GM18907 (cell line): ENCODE measurements at regions not wholly inside any gene's neighbourhood (a gene's known extent, or its start where the extent isn't known, plus 50 kb on each side); places are given as distances from the start of the nearest gene placed in this dataset.

Experiments used
- ATAC-seq: cut with Tn5 transposase; IDR thresholded peaks from one replicate; pipeline ENCODE4 v1.9.1; 2021; ENCODE audit warnings: mild to moderate bottlenecking, moderate library complexity; ENCODE audit not compliant: unreplicated experiment

DNA sequence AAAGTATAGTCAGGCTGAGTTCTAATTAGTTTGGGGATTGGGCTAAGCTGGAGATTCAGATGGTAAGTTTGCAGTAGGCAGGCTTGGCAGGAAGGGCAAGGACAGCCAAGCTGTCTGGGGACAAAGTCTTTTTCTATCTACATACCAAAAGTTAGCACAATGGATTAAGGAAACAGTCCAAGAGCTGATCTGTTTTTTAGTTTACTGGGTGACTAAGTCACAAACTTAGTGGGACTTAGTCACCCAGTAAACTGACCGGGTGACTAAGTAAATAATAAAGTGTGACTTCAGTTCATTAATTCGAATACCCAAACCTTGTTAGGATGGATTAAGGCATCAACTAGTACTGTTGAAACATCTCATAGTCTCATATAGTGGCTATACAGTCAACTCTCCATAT lies 1386.0 kb upstream of the CELF4 start:
- no peak for ATAC-seq

DNA sequence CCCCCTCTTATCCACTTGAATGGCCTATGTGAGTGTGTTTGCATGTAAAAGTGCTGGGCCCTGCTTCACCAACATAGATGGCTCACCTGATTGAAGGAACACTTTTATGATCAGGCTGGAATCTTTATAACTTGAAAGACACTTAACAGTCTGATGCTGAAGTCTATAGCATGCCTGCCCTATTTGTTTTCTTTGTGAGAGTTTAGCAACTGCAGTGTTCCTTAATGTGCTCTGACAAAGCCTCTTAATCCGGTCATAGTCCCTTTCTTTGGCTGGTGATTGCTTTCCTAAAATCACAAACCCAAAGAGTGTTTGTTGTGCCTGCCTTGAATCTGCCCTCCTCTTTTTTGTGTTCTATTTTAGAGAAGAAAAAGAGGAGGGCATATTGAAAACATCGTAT lies 1382.8 kb upstream of the CELF4 start:
- ATAC-seq, result no peak

DNA sequence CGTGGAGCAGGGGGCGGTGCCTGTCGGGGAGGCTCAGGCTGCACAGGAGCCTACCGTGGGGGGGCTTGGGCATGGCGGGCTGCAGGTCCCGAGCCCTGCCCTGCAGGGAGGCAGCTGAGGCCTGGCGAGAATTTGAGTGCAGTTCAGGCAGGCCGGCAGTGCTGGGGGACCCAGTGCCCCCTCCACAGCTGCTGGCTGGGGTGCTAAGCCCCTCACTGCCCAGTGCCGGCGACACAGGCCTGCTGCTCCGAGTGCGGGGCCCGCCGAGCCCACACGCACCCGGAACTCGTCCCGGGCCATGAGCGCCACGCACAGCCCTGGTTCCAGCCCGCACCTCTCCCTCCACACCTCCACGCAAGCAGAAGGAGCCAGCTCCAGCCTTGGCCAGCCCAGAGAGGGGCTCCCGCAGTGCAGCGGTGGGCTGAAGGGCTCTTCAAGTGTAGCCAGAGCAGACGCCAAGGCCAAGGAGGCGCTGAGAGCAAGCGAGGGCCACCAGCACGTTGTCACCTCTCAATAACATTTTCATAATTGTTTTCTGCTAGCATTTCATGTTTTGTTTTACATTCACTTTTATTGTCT lies 1378.9 kb upstream of the CELF4 start:
- no peak for ATAC-seq

DNA sequence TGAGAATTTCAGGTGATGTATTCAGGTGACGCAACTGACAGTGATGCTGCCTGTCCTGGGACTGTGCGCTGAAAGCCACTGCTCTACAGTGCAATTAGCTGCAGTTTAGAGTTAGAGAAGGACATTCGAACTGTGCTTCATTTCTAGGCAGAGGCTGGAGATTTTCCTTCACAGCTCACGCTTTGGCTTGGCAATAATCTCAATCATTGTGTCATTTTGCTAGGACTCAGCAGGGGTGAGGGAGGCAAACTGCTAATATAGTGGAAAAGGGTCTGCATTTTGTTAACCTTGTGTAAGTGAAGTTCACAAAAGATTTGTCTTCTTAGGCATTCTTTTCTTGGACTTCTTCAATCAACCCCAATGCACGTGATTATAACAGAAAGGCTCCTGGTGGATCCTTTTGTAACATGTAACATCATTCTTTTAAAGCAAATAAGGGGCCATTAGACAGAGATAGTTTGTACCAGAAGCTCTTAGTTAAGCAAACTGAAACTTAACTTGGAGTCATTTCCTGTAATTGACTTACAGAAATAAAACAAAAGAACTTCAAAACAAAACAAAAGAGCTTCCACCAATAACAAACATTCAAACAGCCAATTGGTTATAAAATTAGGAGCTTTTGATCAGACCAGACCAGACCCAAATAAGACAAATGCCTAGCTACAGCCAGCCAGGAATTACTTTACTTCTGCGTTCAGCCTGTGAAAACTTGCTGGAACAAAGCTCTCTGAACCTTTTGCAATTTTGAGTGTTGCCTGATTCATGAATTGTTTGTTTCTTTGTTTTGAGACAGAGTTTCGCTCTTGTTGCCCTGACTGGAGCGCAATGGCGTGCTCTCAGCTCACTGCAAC lies 1376.3 kb upstream of the CELF4 start:
- peak; percentile 6 for ATAC-seq

DNA sequence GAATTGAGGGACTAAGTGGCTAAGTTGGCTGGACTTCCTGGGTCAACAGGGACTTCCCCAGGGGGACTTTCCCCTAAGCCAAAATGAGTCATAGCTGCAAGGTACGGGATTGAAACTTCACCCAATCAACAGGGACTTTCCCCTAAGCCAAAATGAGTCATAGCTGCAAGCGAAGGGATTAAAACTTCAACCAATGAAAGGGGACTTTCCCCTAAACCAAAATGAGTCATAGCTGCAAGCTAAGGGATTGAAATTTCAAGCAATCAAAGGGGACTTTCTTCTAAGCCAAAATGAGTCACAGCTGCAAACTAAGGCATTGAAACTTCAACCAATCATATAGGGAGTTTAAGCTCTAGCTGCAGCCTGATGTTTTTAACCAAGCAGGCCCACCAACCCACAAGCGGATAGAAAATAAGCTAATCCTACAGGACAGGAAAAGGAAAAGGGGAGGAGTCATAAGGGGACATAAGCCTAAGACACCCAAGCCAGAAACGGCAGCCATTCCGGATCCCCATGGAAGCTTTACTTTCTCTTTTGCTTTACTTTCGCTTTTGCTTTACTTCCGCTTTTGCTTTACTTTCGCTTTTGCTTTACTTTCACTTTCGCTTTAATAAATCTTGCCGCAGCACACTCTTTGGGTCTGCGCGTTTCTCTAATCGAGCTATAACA lies 1375.4 kb upstream of the CELF4 start:
- ATAC-seq, result peak; percentile 82

DNA sequence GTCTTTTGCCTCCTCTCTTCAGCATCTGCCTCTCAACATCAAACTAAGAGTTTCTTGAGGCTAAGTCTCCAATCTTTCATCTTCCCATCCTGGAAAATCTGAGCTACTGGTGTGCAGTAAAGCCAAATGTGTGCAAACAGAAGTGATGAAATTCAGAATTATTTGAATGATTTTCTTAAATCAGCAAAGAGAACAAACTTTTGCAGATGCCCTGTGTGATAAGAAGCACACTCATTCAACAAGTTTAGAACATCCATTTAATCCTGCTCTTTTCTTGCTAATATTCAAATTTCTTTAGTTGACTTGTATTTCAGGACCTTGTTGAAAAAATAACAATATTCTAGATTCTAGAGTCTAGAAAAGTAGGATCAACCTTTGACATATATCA lies 1374.9 kb upstream of the CELF4 start:
- peak; percentile 40 for ATAC-seq

DNA sequence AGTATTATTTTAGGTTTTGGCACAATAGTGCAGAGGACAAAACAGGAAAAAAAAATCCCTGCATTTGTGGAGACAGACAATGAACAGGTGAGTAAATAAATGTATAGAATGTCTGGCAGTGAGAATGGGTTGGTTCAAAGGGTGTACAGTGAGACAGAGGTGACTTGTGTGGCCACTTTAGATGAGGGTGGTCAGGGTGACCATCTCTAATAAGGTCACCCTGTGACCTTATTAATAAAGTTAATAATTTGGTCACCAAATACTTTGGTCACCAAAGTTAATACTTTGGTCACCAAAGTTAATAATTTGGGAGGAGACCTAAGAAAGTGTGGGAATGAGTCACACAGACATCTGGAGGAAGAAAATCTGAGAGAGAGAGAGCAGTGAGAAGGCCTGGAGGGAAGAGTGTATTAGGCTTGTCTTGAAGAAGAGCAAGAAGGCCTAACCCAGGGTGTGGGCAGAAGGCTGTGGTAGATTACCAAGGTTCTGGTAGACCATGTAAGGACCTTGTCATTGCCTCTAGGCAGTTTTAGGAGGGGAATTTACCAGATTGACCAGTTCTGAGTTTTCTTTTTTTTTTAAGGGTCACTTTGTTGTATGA lies 1368.4 kb upstream of the CELF4 start:
- ATAC-seq, result peak; percentile 95

DNA sequence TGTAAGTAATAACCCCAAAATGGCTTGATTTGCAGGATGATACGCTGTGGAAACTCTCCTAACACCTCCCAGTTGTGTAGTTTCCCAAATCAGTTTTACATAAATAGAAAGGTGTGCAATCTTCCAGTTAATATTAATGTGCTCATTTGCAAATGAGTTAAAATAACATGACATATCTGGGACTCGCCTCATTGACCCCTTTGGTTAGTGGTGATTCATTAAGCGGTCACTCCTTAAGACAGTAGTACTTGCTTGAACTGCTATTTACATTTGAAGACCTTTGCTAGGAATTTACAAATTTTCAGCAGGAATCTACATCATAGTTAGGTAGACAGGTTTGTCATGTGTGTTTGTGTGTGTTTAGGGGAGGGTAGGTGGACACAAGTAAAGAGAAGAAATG lies 1367.7 kb upstream of the CELF4 start:
- peak; percentile 43 for ATAC-seq

DNA sequence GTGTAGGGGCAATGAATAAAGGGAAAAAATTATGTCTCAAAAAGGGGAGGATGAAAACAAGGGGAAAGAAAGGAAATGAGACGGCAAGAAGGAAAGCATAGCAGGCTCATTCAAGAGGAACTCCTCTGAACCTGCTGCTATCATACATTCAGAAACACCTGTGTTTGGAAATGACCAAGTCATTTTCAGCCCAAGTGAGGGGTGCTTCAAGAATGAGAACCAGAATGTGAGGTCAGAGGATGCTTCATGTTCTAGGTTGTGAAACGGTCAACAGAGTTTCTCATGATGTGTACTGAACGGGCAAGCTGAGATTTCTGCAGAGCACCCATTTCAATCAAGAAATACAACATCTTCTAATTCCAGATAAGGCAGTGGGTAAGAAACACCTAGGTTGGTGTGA lies 1367.2 kb upstream of the CELF4 start:
- ATAC-seq, result peak; percentile 63

DNA sequence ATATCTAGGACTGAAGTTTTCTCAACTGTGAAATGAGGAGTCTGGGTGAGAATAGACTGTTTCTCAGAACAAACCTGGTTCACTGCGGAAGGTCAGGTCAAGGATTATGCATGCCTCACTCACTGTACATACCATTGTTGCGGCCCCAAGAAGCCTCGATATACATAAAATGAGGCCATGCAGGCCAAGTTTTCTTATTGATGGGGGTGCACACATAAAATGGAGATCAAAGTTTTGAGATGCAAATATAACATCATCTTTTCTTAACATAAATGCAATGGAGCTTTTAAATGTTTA lies 1366.1 kb upstream of the CELF4 start:
- ATAC-seq, result no peak

DNA sequence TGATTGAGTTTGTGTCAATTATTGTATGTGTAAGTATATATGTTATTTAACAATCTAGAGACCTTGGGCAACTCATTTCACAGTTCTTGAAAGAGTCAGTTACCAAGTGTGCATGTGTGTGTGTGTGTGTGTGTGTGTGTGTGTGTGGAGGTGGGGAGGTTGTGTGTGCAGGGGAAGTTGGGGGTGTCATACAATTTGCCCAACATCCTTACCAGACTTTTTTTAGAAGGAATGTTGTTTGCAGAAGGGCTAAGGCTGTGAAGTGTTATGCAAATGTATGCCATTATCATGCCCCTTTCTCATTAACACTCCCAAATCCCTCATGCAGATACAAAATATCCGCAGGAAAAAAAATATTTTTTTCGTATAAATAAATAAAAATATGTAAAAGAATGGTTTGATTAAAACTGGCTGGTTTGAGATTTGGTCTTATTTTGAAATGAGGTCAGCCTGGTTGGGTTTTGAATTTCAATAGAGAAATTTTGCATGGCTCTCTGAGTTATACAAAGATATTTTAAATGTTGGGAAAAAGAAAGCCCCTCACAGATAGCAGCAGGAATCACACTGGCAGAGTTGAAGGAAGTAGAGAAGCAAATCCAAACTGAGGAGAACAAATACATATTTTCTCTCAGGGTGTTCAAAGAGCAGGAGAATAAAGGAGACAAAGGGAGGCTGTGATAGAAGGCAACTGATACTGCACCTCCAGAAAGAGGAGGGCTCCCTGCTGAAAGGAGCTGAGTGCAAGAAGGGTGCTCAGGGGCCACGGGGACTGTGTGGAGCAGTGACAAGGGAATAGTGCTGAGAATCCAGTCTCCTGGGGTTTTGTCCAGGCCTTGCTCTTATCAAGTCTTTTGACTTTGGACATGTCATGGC lies 1365.5 kb upstream of the CELF4 start:
- no peak for ATAC-seq

DNA sequence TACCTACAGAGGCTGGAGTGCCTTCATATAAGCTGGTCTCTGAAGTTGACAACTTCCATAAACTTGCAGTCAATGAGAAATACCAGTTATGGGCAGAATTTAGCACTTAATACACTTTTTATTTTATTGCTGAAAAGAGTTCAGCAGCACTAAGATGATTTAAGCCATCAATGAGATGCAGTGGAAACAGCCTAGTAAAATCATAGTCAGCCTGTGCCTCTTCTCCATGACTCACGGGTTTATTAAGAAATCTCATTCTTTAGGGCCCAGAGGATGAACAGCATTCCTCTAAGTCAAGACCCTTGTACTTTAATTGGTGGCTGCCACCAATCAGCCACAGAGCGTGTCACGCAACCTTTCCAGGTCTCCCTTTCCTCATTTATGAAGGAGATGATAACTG lies 1357.9 kb upstream of the CELF4 start:
- ATAC-seq, result no peak

DNA sequence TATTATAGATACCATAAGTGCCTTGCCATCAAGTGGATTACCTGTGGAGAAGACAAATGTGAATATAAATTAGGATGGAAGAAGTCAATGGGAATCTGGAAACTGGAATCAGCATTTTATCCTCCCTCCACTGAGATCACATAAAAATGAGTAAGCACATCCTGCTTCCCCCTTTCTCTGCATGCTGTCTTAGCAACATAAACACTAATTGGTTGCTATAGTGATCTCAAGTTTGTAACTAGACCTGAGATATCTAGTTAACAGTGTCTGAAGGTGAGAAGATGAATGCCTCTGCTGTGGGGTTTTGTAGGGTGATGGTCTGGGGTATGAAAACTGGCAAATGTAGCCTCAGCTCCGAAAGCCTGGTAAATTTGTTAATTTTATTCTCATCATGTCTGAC lies 1357.5 kb upstream of the CELF4 start:
- no peak for ATAC-seq

DNA sequence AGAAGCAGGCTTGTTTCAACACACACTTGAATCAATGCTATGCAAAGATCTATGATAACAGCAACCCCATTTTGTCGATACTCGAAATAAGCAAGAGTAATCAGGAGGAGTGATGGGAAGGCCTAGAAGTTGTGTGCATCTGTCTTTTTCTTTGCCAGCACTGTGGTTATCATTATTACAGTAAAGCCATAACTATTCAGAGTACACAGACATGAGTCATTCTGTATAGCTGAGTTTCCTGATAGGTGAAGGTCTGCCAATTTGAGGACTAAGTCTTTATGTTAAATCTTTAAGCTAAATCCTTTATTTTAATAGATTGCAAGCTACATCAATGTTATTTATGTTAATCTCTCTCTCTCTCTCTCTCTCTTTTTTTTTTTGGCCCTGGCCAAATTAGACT lies 1344.4 kb upstream of the CELF4 start:
- no peak for ATAC-seq

DNA sequence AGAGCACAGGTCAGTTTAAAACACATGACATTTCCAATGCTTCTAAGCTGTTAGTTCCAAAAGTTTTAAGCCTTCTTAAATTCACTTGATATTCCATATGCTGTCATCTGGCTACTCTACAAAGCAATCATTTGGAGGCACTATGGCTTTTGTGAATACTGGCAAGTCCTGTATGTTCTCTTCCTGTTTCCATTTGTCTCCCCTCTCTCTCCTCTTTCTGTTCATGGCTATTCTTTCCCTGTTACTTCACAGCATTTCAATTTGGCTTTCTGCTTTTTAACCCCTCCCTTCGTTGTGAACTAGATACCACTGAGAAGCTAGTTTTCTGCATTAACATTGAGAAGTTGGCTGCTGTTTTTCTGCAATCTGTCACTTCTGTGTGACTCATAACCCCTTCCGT lies 1337.2 kb upstream of the CELF4 start:
- no peak for ATAC-seq

DNA sequence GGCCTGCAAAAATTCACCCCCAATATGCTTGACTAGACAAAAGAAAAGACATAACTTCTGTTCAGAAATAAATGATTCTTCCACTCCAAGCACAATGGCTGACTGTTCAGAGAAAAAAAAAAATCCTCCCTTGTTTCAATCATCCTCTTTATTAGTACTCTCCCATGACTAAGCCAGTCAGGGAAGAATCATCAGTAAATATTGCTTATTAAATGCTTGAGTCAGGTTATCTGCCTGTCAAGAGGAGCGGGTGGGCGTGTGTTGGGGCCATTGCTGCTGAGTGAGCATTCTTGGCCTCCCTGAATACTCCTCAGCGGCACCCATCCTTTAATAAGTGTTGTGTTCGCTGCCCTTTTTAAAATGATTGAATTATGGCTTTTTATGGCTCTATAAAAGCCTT lies 1334.8 kb upstream of the CELF4 start:
- no peak for ATAC-seq

DNA sequence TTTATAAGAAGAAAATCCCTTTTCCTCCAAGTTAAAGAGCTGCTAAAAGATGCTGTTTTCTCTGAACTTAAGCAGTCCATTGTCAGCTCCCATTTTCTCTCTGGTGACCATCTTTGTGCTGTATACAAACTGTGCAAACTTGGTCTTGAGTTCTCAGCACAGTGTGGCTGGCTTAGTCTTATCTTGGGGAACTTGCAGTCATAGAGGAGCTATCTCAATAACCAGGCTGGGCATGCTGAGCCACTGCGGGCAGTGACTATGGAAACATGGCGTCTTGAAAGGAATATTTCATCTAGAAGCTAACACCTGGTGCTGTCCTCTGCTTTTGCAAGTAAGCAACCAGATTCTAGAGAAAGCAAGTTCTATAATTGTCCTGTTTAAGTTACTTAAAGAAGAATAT lies 1334.4 kb upstream of the CELF4 start:
- no peak for ATAC-seq

DNA sequence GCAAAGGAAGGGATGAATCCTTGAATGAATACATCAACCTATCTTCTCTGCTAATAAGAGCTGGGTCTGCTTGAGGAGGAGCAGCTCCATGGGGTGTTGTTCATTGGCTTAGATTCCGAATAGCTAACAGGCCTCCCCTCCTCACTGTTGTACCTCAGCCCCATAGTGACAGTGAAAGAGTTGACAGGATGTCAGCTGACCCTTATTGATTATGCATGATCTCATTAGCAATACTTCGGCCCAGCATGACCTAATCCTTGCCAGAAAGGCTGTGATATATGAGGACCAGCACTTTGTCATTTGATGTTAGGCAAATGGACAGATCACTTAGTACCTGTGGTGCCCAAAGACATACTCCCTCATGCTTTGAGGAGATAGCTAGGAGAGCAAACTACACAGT lies 1333.7 kb upstream of the CELF4 start:
- ATAC-seq, result no peak

DNA sequence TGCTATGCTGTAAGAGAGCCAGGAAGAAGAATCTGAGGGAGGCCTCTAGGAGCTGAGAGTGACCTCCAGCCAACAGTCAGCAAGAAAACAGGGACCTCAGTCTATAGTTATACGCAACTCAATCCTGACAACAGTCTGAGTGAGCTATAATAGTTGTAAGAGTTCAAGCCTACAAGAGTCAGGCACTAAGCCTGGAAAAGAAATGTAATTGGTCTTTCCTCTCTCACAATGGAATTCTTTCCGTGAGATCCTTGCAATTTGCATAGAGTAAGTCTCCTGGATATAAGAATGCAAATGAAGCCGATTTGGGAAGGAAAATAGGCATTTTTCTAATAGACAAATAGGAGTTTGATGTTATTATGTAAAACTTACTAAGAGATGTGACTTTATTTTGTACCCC lies 1332.6 kb upstream of the CELF4 start:
- no peak for ATAC-seq

DNA sequence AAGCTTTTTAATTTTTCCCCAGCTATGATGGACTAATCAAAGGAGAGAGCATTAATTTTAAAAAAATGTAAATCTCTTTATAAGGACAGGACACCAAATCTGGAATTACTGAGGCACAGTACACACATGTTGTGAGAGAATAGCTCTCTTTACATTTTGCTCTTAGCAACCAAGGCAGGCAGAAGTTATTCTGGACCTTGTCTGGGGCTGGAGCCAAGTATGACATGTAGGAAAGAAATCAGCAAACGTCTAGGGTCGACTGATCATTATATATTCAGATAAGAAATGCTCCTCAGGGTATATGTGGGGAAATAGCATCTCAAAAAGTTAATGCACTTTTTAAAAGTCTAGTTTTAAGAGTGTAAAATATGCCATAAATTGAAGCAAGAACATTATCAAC lies 1330.0 kb upstream of the CELF4 start:
- ATAC-seq, result no peak

DNA sequence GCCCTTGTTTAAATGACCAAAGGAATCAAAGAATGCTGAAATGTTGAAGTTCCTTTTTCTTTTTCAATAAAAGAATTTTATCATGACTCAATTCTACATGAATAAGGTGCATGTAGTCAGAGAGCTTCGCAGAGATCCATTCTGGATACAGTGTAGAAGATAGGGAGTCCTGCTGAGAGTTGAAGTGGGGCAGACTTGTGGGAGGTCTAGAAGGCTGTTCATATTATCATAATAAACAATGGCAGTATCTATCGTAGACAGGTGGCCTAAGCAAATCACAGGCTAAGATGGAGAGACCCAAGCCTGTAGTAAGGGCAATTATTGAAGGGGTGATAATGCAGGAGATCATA lies 1322.0 kb upstream of the CELF4 start:
- ATAC-seq, result no peak
